Suprapubic skin (tissue), 4 donors: ENCODE measurements at regions not wholly inside any gene's neighbourhood (a gene's known extent, or its start where the extent isn't known, plus 50 kb on each side); places are given as distances from the start of the nearest gene placed in this dataset.

Experiments
- POLR2A ChIP-seq, 2 donors: fragments of 450-650 bp; IDR thresholded peaks; one replicate each; pipeline ENCODE4 v1.6.1; 2017; ENCODE audit warnings: antibody characterized with exemption in 2 of 2, mild to moderate bottlenecking in 2 of 2, moderate library complexity in 2 of 2
- POLR2AphosphoS5 ChIP-seq, 3 donors: sonication (generic); formaldehyde crosslinking; IDR thresholded peaks; one replicate each; pipeline ENCODE4 v1.6.1; 2017; ENCODE audit warnings: antibody characterized with exemption in 3 of 3
- TF ChIP-seq, protein P1 (sequence below), 2 donors: fragments of 200-600 bp in 1 of 2; fragments of 450-650 bp in 1 of 2; sonication (generic) in 1 of 2; IDR thresholded peaks; one replicate each; pipeline ENCODE4 v1.5.1; 2016 to 2019; ENCODE audit warnings: antibody characterized with exemption in 2 of 2, mild to moderate bottlenecking in 1 of 2, moderate library complexity in 1 of 2

DNA sequence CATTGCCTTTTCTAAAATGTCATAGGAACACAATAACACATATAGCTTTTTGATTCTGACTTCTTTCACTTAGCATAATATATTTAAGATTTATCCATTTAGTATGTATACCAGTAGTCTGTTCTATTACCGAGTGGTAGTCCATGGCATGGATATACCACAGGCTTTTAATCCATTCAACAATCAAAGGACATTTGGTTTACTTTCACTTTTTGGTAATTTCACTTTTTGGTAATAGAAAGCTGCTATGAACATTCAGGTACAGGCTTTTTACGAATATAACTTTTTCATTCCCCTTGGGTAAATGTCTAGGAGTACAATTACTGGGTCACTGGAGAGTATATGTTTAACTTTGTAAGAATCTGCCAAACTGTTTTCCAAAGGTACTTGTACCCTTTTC lies 100.7 kb upstream of the PRICKLE1 start:
- no peak for TF ChIP-seq POLR2A (IDR thresholded peaks at IDR 0.05)
- TF ChIP-seq, protein P1, sequence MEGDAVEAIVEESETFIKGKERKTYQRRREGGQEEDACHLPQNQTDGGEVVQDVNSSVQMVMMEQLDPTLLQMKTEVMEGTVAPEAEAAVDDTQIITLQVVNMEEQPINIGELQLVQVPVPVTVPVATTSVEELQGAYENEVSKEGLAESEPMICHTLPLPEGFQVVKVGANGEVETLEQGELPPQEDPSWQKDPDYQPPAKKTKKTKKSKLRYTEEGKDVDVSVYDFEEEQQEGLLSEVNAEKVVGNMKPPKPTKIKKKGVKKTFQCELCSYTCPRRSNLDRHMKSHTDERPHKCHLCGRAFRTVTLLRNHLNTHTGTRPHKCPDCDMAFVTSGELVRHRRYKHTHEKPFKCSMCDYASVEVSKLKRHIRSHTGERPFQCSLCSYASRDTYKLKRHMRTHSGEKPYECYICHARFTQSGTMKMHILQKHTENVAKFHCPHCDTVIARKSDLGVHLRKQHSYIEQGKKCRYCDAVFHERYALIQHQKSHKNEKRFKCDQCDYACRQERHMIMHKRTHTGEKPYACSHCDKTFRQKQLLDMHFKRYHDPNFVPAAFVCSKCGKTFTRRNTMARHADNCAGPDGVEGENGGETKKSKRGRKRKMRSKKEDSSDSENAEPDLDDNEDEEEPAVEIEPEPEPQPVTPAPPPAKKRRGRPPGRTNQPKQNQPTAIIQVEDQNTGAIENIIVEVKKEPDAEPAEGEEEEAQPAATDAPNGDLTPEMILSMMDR (IDR thresholded peaks at IDR 0.05): no peak
- TF ChIP-seq POLR2AphosphoS5 (IDR thresholded peaks at IDR 0.05): no peak
